Testis (tissue), 2 donors: ENCODE measurements at regions not wholly inside any gene's neighbourhood (a gene's known extent, or its start where the extent isn't known, plus 50 kb on each side); places are given as distances from the start of the nearest gene placed in this dataset.
A peak's percentile ranks its signal among the peaks of the same experiment; 100 is the strongest.

Experiments used
- DNase-seq: peaks from one replicate; pipeline ENCODE4 v3.0.0-alpha.2; 2019
- H3K27ac ChIP-seq, 2 donors: fragments of 200-600 bp; sonication (generic); one replicate each; pipeline ENCODE4 v1.5.1; 2019
- H3K27me3 ChIP-seq: fragments of 200-600 bp; sonication (generic); one replicate; pipeline ENCODE4 v1.5.1; 2019
- H3K36me3 ChIP-seq: fragments of 200-600 bp; sonication (generic); one replicate; pipeline ENCODE4 v1.5.1; 2017; ENCODE audit warnings: low read depth; ENCODE audit errors: missing control alignments
- H3K4me1 ChIP-seq: fragments of 200-600 bp; sonication (generic); one replicate; pipeline ENCODE4 v1.5.1; 2019
- H3K4me3 ChIP-seq, 2 donors: fragments of 200-600 bp; sonication (generic); one replicate each; pipeline ENCODE4 v1.5.1; 2017 to 2019
- H3K9me3 ChIP-seq: fragments of 200-600 bp; sonication (generic); one replicate; pipeline ENCODE4 v1.5.1; 2017
- POLR2A ChIP-seq: fragments of 450-650 bp; IDR thresholded peaks from one replicate; pipeline ENCODE4 v1.6.1; 2017; ENCODE audit warnings: antibody characterized with exemption, mild to moderate bottlenecking, moderate library complexity
- WGBS, 2 donors: methylation state at CpG; one replicate each; pipeline ENCODE4 v1.1.5; 2018; 5-methylcytosine and 5-hydroxymethylcytosine counted together
- intact Hi-C: fragments of 100-400 bp; cut with DNase I; formaldehyde crosslinking; loops from one replicate; pipeline ENCODE4 v1.15.1; 2023; ENCODE audit warnings: low total_unique reads
- TF ChIP-seq, protein P1 (sequence below), 3 experiments: fragments of 450-650 bp in 2 of 3; fragments of 200-600 bp in 1 of 3; sonication (generic) in 1 of 3; IDR thresholded peaks; one replicate each; pipeline ENCODE4 v1.5.1; 2016 to 2019; ENCODE audit warnings: antibody characterized with exemption in 3 of 3, mild to moderate bottlenecking in 2 of 3, moderate library complexity in 1 of 3

DNA sequence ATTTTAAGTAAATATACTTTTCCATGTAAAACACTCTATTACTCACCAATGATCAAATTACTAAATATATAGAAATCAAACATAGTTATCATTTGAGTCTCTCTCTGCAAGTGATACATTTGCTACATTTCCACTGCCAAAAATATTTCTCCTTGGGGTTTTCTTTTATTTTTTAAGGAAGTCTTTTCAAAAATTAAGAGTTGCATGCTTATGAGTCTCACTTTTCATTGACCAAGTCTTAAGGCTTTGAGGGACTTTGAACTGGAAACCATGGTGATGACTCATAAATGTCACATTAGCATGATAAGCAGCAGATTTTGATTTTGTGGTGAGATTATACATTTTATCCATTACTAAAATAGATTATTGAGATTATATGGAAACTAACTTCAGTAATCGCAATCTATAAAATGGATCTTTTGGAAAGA lies 152.9 kb downstream of the FAM124B start:
- TF ChIP-seq, protein P1, sequence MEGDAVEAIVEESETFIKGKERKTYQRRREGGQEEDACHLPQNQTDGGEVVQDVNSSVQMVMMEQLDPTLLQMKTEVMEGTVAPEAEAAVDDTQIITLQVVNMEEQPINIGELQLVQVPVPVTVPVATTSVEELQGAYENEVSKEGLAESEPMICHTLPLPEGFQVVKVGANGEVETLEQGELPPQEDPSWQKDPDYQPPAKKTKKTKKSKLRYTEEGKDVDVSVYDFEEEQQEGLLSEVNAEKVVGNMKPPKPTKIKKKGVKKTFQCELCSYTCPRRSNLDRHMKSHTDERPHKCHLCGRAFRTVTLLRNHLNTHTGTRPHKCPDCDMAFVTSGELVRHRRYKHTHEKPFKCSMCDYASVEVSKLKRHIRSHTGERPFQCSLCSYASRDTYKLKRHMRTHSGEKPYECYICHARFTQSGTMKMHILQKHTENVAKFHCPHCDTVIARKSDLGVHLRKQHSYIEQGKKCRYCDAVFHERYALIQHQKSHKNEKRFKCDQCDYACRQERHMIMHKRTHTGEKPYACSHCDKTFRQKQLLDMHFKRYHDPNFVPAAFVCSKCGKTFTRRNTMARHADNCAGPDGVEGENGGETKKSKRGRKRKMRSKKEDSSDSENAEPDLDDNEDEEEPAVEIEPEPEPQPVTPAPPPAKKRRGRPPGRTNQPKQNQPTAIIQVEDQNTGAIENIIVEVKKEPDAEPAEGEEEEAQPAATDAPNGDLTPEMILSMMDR (IDR thresholded peaks at IDR 0.05), result no peak
- TF ChIP-seq POLR2A, result no peak
- DNase-seq, result no peak
- H3K27me3 ChIP-seq, result no peaks in the 10 kb centered on the region
- H3K36me3 ChIP-seq, result no peaks in the 10 kb centered on the region
- H3K4me3 ChIP-seq, result no peak overlapping the region
- no peak overlapping the region for H3K27ac ChIP-seq
- H3K4me1 ChIP-seq, result peaks cover 6% of the 10 kb centered on the region
- H3K9me3 ChIP-seq, result no peaks in the 10 kb centered on the region
- 94 to 97% methylated on average over 1 of the region's 1 CpG for WGBS, 2 donors
- intact Hi-C loops, result no loop called here

DNA sequence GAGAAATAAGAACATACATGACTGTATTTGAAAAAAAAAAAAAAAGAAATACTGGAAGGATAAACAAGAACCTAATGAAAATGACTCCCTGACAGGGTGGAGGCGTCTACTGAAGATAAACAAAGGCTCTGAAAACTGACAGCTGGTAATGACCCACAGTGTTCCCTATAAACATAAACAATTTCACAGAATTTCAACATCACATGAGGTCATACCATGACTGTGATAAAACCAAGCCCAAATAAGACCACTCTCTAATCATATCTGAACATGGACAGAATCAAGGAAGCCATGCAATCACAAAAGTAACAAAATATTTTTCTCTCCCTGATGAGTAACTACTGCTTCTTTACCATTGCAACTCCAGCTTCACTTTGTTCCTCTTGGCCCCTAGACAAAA lies 159.3 kb downstream of the FAM124B start:
- peak overlapping the region in 1 of 2 donors; percentile 3 for H3K27ac ChIP-seq
- TF ChIP-seq, protein P1 (IDR thresholded peaks at IDR 0.05), result no peak
- no peak for TF ChIP-seq POLR2A
- DNase-seq, result no peak
- no peaks in the 10 kb centered on the region for H3K27me3 ChIP-seq
- no peaks in the 10 kb centered on the region for H3K36me3 ChIP-seq
- intact Hi-C loops, result no loop called here
- H3K4me3 ChIP-seq, result no peak overlapping the region
- H3K9me3 ChIP-seq, result no peaks in the 10 kb centered on the region
- H3K4me1 ChIP-seq, result peaks cover 2% of the 10 kb centered on the region
- WGBS, 2 donors, result 60 to 81% methylated on average over 1 of the region's 1 CpG

DNA sequence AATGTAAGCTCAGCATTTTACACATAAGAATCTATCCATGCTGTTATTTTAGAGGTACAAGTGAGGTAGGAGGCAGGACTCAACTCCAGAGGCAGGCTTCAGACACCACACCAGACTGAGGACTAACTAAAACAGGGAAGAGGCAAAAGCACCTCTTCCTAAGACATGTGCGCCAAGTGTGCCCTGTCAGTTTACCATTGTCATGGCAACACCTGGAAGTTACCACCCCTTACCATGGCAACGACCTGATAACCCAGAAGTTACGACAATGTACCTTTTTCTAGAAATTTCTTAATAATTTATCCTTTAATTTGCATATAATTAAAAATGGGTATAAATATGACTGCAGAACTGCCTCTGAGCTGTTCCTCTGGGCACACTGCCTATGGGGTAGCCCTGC lies 160.1 kb downstream of the FAM124B start:
- intact Hi-C loops, result no loop called here
- Histone ChIP-seq H3K9me3 (no peaks in the 10 kb centered on the region), H3K36me3 (no peaks in the 10 kb centered on the region), H3K27me3 (no peaks in the 10 kb centered on the region), H3K27ac (no peak overlapping the region), H3K4me3 (no peak overlapping the region), H3K4me1 (peaks cover 2% of the 10 kb centered on the region)
- DNase-seq, result no peak
- WGBS, 2 donors, result 88 to 92% methylated on average over 3 of the region's 3 CpGs
- no peak for TF ChIP-seq POLR2A
- TF ChIP-seq, protein P1 (IDR thresholded peaks at IDR 0.05), result no peak

DNA sequence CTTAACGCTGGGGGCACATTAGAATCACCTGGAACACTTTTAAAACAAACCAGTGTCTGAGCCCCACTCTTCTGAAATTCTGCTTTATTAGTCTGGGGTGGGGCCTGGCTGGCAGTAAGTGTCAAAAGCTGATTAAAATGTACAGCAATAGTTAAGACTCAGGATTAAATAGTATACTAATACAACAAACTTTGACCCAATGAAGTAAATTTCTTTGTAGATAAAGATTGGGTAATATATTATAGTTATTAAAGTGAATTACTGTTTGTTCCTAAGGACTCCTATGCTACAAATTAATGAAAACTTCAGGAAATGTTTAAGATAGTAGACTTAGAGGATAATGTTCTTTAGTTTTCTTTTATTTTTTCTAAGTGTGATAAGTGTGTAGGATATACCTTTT lies 160.9 kb downstream of the FAM124B start:
- Histone ChIP-seq H3K9me3 (no peaks in the 10 kb centered on the region), H3K4me1 (peaks cover 2% of the 10 kb centered on the region), H3K27me3 (no peaks in the 10 kb centered on the region), H3K36me3 (no peaks in the 10 kb centered on the region), H3K27ac (no peak overlapping the region), H3K4me3 (no peak overlapping the region)
- WGBS, 2 donors, result 31 to 33% methylated on average over 1 of the region's 1 CpG
- intact Hi-C loops, result no loop called here
- DNase-seq, result no peak
- TF ChIP-seq POLR2A, result no peak
- TF ChIP-seq, protein P1 (IDR thresholded peaks at IDR 0.05), result no peak

GRCh38 chr2:224223851-224224555 lies 177.9 kb downstream of the FAM124B start:
- peaks cover 17% of the 10 kb centered on the region for H3K4me1 ChIP-seq
- no peaks in the 10 kb centered on the region for H3K9me3 ChIP-seq
- intact Hi-C loops, result no loop called here
- DNase-seq, result no peak
- peak overlapping the region in 1 of 2 donors; percentile 21 for H3K27ac ChIP-seq
- TF ChIP-seq, protein P1 (IDR thresholded peaks at IDR 0.05), result no peak
- no peak for TF ChIP-seq POLR2A
- 55 to 57% methylated on average over 2 of the region's 2 CpGs for WGBS, 2 donors
- no peaks in the 10 kb centered on the region for H3K36me3 ChIP-seq
- H3K4me3 ChIP-seq, result no peak overlapping the region
- H3K27me3 ChIP-seq, result no peaks in the 10 kb centered on the region
